ENCODE measurements at regions not wholly inside any gene's neighbourhood (a gene's known extent, or its start where the extent isn't known, plus 50 kb on each side); places are given as distances from the start of the nearest gene placed in this dataset.

GRCh38 chr4:188197566-188197965 lies 58.3 kb downstream of the TRIML1 start:
- no peak for DNase-seq

DNA sequence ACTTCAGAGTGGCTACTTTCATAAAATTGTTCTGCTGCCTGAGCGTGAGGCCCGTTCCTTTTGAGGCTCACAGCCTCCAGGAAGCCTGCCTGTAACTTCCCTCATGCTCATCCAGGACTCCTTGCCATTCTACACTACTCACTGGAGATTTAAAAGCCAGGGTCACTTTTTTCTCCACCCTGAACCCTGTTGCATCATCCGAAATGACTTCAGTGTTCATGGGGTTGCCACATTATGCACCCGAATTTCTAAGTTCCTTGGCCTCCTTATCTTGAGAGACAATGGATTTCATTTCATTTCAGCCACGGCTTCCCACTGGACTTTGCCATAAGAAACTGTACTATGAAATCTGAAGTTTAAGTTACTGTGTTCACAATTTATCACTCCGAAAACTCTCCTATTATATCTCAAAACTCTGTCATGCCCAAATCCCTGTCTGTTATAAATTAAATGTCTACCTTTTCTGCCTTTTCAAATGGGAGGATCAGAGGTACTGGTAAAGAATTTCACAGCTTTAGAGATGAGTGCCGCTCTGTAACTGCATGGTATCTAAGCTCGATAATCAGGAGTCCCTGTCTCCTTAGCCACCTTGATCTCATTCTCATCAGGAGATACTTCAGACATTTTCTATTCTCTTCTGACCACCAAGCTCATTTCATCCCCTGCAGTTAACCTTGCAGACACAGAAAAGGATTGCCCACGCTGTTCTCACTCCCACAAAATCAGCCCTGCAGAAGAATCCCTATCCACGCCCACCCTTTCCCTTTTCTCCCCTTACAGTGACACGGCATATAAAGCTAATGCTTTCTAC lies 59.9 kb downstream of the TRIML1 start:
- no peak for DNase-seq

- DNase-seq: no peak
Measured at GRCh38 chr4:188201851-188202250, 62.6 kb downstream of the TRIML1 start.

DNA sequence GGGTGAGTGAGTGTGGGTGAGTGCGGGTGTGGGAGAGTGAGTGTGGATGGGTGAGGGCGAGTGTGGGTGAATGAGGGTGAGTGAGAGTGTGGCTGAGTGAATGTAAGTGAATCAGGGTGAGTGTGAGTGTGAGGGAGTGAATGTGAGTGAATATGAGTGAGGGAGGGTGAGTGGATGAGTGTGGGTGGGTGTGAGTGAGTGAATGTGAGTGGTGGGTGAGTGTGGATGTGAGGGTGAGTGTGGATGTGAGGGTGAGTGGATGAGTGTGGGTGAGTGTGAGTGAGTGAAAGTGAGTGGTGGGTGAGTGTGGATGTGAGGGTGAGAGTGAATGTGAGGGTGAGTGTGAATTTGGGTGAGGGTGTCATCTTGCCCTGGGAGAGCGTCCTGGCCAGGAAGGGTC lies 67.5 kb downstream of the TRIML1 start:
- no peak for DNase-seq

- no peak for DNase-seq
Measured at GRCh38 chr4:188214861-188215260, 75.6 kb downstream of the TRIML1 start.

DNA sequence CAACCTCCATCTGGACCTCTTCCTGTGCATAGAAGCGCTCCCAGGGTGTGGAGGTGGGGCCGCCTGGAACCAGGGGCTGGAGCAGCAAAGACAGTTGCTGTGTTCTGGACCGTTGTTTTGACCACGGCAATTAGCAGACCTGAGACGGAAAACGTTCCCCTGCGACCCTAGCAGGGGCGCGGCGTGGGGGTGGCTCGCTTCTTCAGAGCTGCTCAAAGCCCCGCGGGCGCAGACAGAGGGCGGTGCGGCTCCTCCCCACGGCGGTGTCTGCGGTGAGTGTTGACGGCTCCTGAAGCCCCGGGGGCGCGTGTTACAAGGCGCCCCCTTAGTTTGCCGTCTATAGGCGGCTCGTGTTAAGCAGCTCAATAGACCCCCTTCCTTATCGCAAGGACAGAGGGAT lies 79.2 kb downstream of the TRIML1 start:
- DNase-seq: no peak

- DNase-seq: no peak
Measured at GRCh38 chr4:188220006-188220405, 80.8 kb downstream of the TRIML1 start.

- no peak for DNase-seq
Measured at GRCh38 chr4:188221090-188221489, 81.8 kb downstream of the TRIML1 start.

GRCh38 chr4:188228279-188228678 lies 89.0 kb downstream of the TRIML1 start:
- no peak for DNase-seq

DNA sequence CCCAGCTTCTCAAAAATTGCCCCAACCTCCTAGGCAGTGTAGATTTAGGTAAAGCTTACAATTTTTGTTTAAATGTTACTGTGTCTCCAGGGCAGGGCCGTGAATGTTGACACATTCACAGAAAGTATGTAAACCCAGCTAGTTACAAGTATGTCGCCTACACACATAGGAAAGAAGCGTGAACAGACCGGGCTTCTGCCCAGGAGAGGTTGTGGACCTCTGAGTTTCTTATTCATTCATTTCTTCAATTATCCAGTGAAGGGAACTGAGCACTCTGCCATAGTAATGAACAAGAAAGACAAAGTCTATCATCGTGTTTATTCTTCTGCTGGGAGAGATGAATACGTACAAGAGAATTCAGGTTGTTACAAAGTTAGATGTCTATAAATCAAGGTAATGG lies 93.2 kb downstream of the TRIML1 start:
- no peak for DNase-seq

DNA sequence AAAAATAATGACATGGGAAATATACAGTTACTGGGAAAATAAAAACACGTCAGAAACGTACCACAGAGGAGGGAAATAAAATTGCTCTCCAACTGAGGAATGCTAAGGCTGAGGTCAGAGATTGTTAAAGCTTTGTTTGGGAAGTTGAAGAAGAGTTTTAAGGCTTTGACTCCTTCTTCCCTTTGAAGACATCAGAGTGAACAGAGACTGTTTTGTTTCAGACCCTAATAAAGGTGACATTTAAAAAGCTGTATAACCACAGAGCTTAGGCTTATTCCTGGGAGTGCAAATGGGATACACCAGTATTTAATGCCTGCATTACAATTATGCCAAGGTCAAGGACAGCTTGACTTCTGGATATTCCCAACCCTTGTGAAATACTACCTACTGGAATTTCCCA lies 102.8 kb downstream of the TRIML1 start:
- DNase-seq: no peak

- no peak for DNase-seq
Measured at GRCh38 chr4:188245651-188246050, 106.4 kb downstream of the TRIML1 start.

DNA sequence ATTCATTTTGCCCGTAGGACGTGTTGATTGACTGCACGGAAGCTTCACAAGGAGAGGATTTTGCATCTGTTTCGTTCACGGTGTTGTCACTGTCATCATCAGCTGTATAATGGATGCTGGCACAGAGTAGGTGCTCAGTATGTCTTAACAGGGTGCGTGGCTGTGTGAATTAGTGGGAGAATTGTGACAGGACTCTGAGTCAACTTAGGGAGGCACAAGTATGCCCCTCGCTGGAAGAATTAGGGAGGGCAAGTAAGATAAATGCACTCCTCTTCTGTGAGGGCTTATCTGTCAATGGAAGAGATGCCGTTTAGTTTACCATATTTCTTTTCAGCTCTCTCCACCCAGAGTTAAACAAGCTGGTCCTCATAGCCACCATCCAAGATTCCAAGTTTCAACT lies 107.2 kb downstream of the TRIML1 start:
- no peak for DNase-seq

GRCh38 chr4:188254211-188254610 lies 115.0 kb downstream of the TRIML1 start:
- no peak for DNase-seq

GRCh38 chr4:188262464-188262863 lies 123.2 kb downstream of the TRIML1 start:
- no peak for DNase-seq

DNA sequence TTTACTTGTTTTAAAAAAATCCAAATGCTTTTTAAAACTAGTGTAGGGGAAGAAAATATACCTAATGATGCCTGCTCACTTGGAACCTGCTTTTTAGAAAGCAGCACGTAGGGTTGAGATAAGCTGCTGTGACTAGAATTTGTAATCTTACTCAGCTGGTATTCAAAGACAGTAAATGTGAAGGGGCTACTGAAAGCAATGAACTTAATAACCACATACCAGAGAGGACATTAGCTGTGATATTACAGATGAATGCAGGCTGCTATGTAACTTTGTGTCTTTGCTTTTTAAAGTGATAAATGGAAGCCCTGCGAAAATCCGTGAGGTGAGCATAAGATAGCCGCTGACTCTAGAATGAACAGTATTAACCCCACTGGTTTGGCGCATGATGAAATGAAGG lies 124.1 kb downstream of the TRIML1 start:
- no peak for DNase-seq

GRCh38 chr4:188266386-188266785 lies 127.1 kb downstream of the TRIML1 start:
- no peak for DNase-seq

GRCh38 chr4:188268131-188268908 lies 129.1 kb downstream of the TRIML1 start:
- no peak for DNase-seq

DNA sequence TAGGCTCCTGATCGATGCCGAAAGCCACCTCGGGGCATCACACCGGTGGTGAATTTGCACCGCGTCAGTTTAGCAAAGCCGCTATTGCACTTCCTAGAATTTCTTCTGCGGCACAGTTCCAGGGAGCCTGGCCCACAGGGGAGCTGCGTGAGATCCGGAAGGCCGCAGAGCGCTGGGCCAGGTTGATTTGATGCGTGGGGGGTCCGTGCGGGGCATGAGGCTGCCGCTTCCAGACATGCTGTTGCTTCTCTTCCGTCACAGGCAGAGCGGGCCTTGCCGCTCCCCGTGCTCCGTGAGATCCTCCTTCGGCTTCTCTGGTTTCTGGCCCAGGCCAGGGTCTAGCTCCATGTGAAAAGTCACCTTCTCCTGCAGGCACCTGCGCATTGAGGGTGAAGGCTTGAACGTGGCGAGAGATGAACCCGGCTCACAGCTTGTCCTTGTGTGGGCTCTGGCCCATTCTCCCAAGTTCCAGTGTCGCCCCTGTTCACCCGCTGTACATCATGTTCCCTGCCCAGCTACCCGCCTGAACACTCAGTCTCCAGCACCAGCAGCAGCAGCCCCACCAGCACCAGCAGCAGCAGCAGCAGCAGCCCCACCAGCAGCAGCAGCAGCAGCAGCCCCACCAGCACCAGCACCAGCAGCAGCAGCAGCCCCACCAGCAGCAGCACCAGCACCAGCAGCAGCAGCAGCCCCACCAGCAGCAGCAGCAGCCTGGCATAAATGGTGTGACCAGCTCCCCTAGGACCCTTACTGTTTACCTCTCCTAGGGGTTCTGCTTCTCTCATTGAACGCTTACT lies 131.2 kb downstream of the TRIML1 start:
- no peak for DNase-seq

- no peak for DNase-seq
Measured at GRCh38 chr4:188275686-188276085, 136.4 kb downstream of the TRIML1 start.

DNA sequence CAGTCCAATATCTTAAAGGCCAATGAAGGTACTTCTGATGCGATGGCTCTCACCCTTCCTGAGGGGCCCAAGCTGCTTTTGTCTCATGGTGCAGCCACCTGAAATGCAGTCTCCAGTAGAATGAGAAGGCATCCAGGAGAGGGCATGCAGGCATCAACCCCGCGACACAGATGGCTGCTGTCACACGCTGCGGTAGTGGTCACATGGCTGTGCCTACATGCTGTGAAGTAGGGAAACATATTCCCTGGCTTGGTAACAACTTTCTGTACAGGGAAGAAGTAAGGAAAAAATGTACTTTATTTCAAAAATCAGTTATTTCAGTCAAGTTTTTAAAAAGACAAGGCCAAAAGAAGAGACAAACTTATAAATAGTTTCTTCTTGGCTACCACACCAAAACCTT lies 139.9 kb downstream of the TRIML1 start:
- no peak for DNase-seq

DNA sequence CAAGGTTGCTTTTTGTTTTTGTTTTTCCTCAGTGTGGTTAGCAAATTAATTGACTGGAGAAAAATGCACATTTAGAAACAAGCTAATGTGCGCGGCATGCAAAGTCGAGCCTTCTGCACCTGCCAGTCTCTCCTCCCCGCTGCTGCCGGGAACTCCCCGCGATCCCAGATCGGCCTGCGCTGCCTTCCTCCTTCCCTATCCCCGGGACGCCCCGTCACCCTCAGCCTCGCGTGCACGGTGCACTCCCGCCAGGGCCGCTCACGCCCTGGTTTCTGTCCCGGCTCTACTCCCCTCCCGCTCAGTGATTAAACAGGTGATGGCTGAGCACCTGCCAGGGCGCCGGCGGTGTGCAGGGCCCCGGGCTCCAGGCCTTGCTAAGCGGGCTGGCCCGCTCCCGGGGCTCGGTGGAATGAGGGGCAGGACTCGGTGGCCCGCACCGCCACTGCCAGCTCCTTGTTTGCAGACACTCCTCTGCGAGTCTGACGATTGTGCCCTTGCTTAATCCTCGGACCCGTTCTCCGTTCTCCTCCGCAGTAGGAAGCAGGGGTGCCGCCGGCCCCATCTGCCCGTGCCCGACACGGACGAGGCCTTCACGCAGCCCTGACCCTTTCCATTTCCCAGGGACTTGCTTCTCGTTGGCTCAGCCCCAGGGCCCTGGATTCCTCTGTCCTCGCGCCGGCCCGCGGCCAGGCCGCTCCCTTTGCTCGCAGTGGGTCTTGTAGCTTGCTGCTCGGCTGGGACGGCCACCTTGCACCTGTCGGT lies 143.4 kb downstream of the TRIML1 start:
- no peak for DNase-seq
